CD4-positive, alpha-beta T cell treated with Interleukin-4 for 4 hours (primary cell): ENCODE measurements at regions not wholly inside any gene's neighbourhood (a gene's known extent, or its start where the extent isn't known, plus 50 kb on each side); places are given as distances from the start of the nearest gene placed in this dataset.

ENCODE experiments used
- DNase-seq: peaks from one replicate; pipeline ENCODE4 v3.0.0-alpha.2; 2020

GRCh38 chr5:96340357-96340756, 92.7 kb downstream of the PCSK1 start:
- DNase-seq, result no peak

GRCh38 chr5:96339862-96340261, 93.2 kb downstream of the PCSK1 start:
- no peak for DNase-seq

- no peak for DNase-seq
These were observed 94.2 kb downstream of the PCSK1 start for GRCh38 chr5:96338624-96339415.

- DNase-seq, result no peak
These were observed 95.0 kb downstream of the PCSK1 start for GRCh38 chr5:96338091-96338490.

- DNase-seq, result no peak
These were observed 95.8 kb downstream of the PCSK1 start for GRCh38 chr5:96337048-96337781.

- DNase-seq, result peak; percentile 71
These were observed 96.6 kb downstream of the PCSK1 start for GRCh38 chr5:96336351-96336985.

GRCh38 chr5:96335873-96336272, 97.2 kb downstream of the PCSK1 start:
- DNase-seq, result no peak

- DNase-seq, result no peak
These were observed 99.7 kb downstream of the PCSK1 start for GRCh38 chr5:96333391-96333790.

GRCh38 chr5:96332535-96333366, 100.3 kb downstream of the PCSK1 start:
- DNase-seq, result no peak

- DNase-seq, result no peak
These were observed 101.2 kb downstream of the PCSK1 start for GRCh38 chr5:96331681-96332361.

- no peak for DNase-seq
These were observed 101.8 kb downstream of the PCSK1 start for GRCh38 chr5:96331210-96331609.

- DNase-seq, result no peak
These were observed 102.4 kb downstream of the PCSK1 start for GRCh38 chr5:96330530-96331140.

GRCh38 chr5:96329886-96330529, 103.0 kb downstream of the PCSK1 start:
- no peak for DNase-seq

GRCh38 chr5:96329289-96329688, 103.8 kb downstream of the PCSK1 start:
- DNase-seq, result no peak

GRCh38 chr5:96327722-96328121, 105.3 kb downstream of the PCSK1 start:
- no peak for DNase-seq

GRCh38 chr5:96326902-96327301, 106.1 kb downstream of the PCSK1 start:
- DNase-seq, result no peak

- DNase-seq, result no peak
These were observed 108.3 kb downstream of the PCSK1 start for GRCh38 chr5:96324708-96325107.

GRCh38 chr5:96322865-96323264, 110.2 kb downstream of the PCSK1 start:
- no peak for DNase-seq

GRCh38 chr5:96322217-96322616, 110.8 kb downstream of the PCSK1 start:
- DNase-seq, result no peak

GRCh38 chr5:96321345-96321744, 111.7 kb downstream of the PCSK1 start:
- DNase-seq, result no peak

GRCh38 chr5:96320797-96321196, 112.3 kb downstream of the PCSK1 start:
- DNase-seq, result no peak
